ENCODE measurements at regions not wholly inside any gene's neighbourhood (a gene's known extent, or its start where the extent isn't known, plus 50 kb on each side); places are given as distances from the start of the nearest gene placed in this dataset.
"Not testable (repeated sequence)": the region's sequence is repeated elsewhere in the genome, so short reads cannot be mapped to it uniquely, and the experiment has no call there.

GRCh38 chr10:21105331-21105730 is 208.2 kb upstream of the NEBL start:
- in situ Hi-C loops (cut with HindIII; ENCODE audit: low sequenced_read_pairs), result not testable (repeated sequence)

DNA sequence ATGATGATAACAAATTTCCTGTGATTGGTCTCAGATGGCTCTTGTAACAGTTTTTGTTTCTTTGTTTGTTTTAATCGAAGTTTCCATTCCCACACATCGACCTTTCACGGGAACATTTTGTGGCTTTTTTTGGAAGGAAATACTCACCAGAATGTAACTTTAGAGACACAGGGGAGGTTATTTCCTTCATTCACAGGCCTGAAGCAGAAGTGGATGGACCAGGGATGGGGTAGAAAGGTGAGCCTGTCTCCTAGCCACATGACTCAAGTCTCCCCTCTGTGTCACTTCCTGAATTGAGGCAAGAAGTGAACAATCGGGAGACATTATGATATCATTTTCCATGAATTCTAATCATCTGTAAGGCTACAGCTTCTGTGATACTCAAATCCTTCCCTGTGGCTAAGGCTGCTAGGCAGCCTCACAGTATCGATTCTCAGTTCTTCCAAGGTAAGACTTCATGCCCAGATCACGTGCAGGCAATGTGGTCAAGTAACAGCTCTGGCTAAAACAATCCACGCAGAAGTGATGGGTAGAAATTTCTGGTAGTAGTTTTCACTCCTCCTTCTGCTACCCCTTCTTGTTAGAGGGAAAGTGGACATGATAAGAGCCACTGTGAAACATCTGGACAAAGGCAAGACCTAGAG is 203.9 kb upstream of the NEBL start:
- in situ Hi-C loops (cut with HindIII; ENCODE audit: low sequenced_read_pairs), result no loop called here

GRCh38 chr10:21100190-21100589 is 203.1 kb upstream of the NEBL start:
- in situ Hi-C loops (cut with HindIII; ENCODE audit: low sequenced_read_pairs), result no loop called here

DNA sequence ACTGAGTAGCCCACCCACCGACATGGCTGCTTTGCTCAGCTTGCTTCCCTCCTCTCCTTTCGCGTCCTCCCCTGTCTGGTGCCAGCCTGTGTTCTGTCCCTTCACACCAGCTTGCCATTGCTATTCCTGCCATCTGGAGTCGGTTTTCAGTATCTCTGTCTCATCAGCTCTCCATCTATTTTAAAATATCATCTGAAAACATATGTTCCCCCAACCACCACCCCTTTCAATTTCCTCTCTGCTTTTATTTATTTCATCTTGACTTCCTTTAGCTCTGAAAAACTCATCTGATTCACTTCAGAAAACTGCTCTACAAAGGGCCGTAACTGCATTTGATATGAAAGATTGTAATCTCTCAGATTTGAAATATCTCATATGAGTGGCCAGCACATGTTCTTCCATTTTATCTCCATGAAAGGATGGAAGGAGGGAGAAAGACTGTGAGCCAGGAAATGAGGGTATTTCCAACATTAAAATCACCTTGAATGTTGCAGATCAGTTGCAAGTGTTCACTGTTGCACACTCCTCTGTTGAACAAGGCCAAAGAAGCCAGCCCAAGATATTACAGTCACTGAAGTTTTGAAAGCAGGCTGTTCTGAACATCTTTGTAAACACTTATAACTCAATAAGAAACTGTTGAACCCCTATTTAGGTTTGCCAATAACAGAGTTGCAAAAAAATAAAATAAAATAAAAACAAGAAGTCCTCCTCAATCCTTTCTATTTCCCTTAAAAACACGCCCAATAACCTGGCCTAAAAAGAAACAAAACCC is 202.4 kb upstream of the NEBL start:
- in situ Hi-C loops (cut with HindIII; ENCODE audit: low sequenced_read_pairs), result no loop called here

DNA sequence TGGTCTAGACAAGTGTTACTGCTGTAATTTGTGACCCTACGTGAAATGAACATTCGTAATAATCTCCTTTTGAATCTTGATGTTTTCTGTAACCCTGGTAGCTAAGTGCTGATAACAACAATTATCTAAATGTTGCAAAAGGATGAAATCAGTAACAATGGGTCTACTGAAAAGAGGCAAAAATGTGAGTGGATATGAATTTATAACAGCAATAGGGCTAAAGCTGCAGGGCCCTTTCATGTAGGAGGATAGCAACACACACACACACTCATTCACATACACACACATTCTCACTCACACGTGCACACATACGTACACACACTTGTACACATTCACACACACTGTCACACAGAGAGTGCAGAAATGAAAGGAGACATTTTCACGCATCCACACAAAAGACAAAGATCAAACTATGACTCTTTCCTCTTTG is 200.8 kb upstream of the NEBL start:
- in situ Hi-C loops (cut with HindIII; ENCODE audit: low sequenced_read_pairs), result no loop called here

DNA sequence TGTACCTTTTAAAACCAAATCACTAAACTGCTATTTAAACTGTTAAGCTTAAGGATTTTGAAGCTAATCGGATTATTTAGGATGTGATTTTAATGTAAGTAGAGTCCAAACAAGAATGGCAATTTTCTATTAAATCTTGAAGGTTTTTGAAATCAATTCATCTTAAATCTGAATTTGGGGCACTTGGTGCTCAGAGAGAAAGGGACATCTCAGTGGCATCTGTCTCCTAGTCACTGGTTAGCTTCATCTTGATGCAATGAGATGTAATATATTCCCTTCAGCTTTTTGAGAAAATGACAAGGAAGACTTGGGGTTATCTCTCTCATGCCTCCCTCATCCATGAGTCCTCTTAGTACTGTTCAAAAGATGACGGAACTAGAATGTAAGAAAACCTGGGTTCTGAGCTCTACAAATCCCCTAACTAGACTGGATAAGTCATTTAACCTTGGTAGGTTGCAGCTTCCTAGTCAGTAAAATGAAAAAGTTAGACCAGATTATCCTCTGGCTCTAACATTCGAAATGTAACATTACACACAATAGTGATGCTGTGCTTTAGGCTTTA is 198.5 kb upstream of the NEBL start:
- in situ Hi-C loops (cut with HindIII; ENCODE audit: low sequenced_read_pairs), result no loop called here

DNA sequence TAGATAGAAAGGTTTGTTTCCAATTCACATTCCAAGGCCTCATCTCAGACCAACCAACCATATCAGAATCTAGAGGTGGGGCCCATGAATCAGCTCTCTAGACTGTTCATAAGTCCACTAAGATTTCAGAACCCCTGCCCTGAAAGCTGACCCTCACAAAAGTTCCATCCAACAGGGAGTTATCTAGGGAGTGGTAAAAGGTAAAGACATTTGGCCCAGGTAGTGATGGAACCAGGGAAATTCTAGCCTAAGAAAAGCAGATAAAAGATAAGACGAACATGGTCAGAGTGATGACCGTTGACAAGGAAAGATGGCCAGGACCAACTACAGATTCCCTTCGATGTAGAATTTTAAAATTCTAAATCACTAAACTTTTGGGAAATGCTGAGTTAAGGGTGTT is 198.0 kb upstream of the NEBL start:
- in situ Hi-C loops (cut with HindIII; ENCODE audit: low sequenced_read_pairs), result no loop called here

GRCh38 chr10:21092683-21093524 is 195.8 kb upstream of the NEBL start:
- in situ Hi-C loops (cut with HindIII; ENCODE audit: low sequenced_read_pairs), result no loop called here

- in situ Hi-C loops (cut with HindIII; ENCODE audit: low sequenced_read_pairs), result no loop called here
Observed at GRCh38 chr10:21090609-21091082, 193.5 kb upstream of the NEBL start.

GRCh38 chr10:21087476-21087875 is 190.4 kb upstream of the NEBL start:
- in situ Hi-C loops (cut with HindIII; ENCODE audit: low sequenced_read_pairs), result no loop called here

- in situ Hi-C loops (cut with HindIII; ENCODE audit: low sequenced_read_pairs), result no loop called here
Observed at GRCh38 chr10:21084700-21085099, 187.6 kb upstream of the NEBL start.

DNA sequence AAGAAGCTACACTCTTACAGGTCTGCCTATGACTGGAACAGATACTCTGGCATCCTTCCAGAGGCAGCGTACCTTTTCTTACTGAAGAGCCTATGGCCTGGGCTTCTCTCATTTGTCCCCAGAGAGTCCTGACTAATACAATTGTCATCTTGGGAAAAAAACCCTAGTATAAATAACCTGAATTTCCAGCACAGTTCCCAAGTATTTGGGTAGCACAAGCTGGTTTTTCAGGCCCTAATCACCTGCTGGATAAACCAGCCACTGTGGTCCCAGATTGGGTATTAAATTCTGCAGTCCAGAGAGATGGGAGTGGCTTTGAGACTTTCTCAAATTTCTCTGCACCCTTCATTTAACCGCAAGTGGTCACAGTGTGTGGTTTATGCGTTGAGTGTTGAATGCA is 186.8 kb upstream of the NEBL start:
- in situ Hi-C loops (cut with HindIII; ENCODE audit: low sequenced_read_pairs), result no loop called here

DNA sequence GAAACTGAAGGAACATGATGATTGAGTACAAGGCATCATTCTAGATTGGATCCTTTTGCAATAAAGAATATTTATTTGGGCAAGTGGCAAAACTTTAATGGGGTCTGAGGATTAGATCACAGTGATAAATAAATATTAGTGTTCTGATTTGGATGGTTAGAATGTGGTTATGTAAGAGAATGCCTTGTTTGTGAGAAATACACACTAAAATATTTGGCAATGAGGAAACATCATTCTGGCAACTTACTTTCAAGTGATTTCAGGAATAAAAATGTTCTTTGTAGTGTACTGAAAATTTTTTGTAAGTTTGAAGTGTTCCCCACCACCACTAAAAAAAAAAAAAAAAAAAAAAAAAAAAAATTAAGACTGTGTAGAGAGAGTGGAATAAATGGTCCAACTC is 185.1 kb upstream of the NEBL start:
- in situ Hi-C loops (cut with HindIII; ENCODE audit: low sequenced_read_pairs), result no loop called here

DNA sequence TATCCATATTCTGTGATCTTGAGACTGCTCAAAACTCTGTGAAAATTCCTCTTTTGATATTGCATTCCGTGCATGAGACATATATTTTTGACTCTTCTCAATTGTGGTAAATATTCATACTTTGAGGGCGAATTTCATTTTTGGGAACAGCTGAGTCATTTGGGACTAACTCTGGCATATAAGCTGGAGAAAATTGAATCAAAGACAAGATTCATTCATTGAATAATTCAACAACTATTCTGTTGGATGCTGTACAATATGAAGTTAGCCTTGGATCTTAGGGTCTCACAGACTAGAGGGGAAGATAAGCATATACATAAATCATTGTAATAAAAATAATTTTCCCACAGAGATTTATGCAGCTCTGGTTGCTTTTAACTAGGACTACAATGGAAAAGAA is 183.2 kb upstream of the NEBL start:
- in situ Hi-C loops (cut with HindIII; ENCODE audit: low sequenced_read_pairs), result no loop called here

GRCh38 chr10:21079330-21079658 is 182.2 kb upstream of the NEBL start:
- in situ Hi-C loops (cut with HindIII; ENCODE audit: low sequenced_read_pairs), result no loop called here

- in situ Hi-C loops (cut with HindIII; ENCODE audit: low sequenced_read_pairs), result no loop called here
Observed at GRCh38 chr10:21078410-21079329, 181.6 kb upstream of the NEBL start.

DNA sequence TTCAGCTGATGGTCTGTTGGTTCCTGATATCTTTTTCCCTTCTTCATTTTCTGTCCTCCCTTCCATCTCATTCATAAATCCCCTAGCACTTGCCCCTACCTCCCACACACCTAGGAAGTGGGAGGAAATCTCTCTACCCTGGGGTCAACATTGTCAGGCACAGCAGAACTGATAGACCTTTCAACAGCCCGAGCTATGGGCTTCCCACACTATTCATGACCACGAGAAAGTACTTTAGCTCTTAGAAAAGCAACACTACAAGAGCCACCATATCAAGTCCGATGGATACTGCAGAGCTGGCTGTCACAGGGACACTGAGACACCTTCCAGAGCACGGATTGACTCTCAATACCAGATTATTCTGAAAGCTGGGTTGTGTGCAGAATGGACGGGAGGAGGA is 180.6 kb upstream of the NEBL start:
- in situ Hi-C loops (cut with HindIII; ENCODE audit: low sequenced_read_pairs), result no loop called here

GRCh38 chr10:21076381-21076780 is 179.3 kb upstream of the NEBL start:
- in situ Hi-C loops (cut with HindIII; ENCODE audit: low sequenced_read_pairs), result no loop called here

- in situ Hi-C loops (cut with HindIII; ENCODE audit: low sequenced_read_pairs), result no loop called here
Observed at GRCh38 chr10:21075880-21076279, 178.8 kb upstream of the NEBL start.

GRCh38 chr10:21071001-21071673 is 174.0 kb upstream of the NEBL start:
- in situ Hi-C loops (cut with HindIII; ENCODE audit: low sequenced_read_pairs), result no loop called here

Data from endothelial cell of hepatic sinusoid (primary cell).